ENCODE measurements at regions not wholly inside any gene's neighbourhood (a gene's known extent, or its start where the extent isn't known, plus 50 kb on each side); places are given as distances from the start of the nearest gene placed in this dataset.
"Not testable (repeated sequence)": the region's sequence is repeated elsewhere in the genome, so short reads cannot be mapped to it uniquely, and the experiment has no call there.

DNA sequence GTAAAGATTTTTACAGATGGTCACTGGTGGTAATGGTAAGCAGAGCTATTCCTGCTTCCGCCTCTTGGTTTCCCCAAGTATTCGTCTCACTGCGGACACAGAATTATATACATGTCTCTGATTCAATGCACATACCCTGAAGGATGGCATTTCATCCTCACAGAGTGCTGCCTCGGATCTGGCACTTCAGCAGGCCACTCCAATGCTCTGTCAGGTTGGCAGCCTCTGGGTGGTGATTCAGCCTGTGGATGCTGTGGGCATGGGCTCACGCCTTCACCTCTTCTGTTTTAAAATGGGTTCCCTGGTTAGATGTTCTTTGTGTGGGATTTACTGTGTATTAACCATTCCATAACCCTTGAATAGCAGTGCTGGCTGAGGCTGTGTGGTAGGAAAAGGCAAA, 182.6 kb upstream of the ZNF608 start:
- no peak for DNase-seq

- DNase-seq, result no peak
These were observed 186.6 kb upstream of the ZNF608 start for GRCh38 chr5:124932791-124933600.

DNA sequence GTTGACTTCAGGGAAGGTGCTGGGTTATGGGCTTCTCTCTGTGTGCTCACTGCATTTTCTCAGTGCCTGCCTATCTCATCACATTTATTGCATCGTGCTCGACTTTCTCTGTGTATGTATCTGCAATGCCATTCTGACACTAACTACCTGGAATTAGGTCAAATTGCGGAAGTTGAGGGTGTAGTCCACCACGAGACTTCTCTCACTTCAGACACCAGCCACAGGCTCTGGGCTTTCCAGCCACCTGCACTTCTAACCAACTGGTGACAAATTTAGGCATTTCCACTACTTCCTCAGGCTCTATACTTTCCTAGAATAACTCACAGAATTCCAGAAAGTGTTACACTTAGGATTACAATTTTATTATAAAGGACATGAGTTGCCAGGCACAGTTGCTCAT, 188.6 kb upstream of the ZNF608 start:
- no peak for DNase-seq

DNA sequence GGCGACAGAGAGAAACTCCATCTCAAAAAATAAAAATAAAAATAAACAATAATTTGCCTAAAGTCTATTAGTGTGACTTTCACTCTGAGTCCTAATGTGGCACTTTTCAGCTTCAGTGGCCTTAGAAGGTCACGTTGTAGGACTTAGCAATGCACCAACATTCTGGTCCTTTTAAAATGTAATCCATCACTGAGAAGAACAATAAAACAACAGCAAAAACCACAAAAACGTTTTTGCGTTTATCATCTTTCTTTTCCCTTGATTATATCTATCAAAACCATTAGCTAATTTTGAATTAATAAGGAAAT, 190.1 kb upstream of the ZNF608 start:
- DNase-seq, result no peak

- peak in 1 of 2 donors; percentile 19 for DNase-seq
These were observed 194.9 kb upstream of the ZNF608 start for GRCh38 chr5:124941051-124942049.

GRCh38 chr5:124948062-124948753, 201.8 kb upstream of the ZNF608 start:
- DNase-seq, result no peak

- DNase-seq, result no peak
These were observed 202.4 kb upstream of the ZNF608 start for GRCh38 chr5:124948754-124949275.

DNA sequence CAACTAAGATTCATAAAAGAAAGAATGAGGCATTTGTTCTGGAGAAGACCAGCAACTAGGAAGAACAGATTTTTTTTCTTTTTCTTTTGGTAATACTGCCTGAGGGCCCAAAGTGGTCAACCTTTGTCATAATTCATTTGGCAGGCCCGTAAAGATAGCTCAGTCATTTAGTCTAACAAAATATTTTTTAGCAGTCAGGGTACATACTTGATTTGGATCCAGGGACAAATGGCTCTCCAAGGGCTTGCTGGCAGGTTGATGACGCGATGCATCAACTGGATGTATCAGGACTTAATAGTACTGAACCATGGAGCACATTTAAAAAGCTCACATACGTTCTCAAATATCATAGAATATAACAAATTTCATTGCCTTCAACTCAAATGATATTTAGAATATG, 203.4 kb upstream of the ZNF608 start:
- no peak for DNase-seq

DNA sequence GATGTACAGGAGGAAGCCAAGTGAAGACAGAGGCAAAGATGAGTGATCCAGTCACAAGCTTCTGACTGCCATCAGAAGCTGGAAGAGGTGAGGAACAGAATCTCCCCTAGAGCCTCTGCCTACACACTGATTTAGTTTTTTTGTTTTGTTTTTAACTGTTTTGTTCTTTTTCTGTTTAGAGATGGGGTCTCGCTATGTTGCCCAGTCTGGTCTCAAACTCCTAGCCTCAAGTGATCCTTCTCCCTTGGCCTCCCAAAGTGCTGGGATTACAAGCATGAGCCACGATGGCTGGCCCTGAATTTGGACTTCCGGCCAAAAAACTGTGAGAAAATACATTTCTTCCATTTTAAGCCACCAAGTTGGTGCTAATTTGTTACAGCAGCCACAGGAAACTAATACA, 204.7 kb upstream of the ZNF608 start:
- DNase-seq, result peak in 1 of 2 donors; percentile 7

- no peak for DNase-seq
These were observed 205.2 kb upstream of the ZNF608 start for GRCh38 chr5:124951661-124952060.

DNA sequence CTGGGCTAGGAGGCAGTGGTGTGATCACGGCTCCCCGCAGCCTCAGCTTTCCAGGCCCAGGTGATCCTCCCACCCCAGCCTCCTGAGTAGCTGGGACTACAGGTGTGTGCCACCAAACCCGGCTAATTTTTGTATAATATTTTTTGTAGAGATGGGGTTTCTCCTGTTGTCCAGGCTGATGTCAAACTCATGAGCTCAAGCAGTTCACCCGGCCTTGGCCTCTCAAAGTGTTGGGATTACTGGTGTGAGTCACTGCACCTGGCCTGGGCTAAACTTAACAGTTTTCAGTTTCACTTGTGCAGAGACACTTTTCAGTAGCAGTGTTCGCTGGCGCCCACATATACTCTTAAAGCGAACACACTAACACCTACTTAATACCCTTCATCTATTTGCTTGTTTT, 205.6 kb upstream of the ZNF608 start:
- DNase-seq, result no peak

GRCh38 chr5:124952566-124952965, 206.1 kb upstream of the ZNF608 start:
- no peak for DNase-seq

- no peak for DNase-seq
These were observed 208.3 kb upstream of the ZNF608 start for GRCh38 chr5:124954784-124955183.

GRCh38 chr5:124956471-124957029, 210.1 kb upstream of the ZNF608 start:
- no peak for DNase-seq

GRCh38 chr5:124957063-124957462, 210.6 kb upstream of the ZNF608 start:
- DNase-seq, result no peak

DNA sequence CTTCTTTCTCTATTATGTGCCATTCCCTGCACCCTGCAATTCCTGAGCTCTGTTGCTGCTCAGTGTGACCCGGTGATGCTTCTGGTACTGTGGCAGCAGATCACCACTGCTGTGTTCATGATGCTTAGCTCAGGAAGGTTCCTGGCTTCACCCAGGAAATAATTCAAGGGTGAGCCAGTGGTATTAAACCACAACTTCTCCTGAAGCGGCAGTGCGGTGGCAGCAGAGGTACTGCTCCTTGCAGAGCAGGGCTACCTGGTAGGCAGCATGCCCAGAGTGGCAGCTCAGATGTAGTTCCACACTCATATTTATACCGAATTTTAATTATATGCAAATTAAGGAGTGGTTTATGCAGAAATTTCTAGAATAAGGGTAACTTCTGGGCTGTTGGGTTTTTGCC, 213.8 kb upstream of the ZNF608 start:
- no peak for DNase-seq

DNA sequence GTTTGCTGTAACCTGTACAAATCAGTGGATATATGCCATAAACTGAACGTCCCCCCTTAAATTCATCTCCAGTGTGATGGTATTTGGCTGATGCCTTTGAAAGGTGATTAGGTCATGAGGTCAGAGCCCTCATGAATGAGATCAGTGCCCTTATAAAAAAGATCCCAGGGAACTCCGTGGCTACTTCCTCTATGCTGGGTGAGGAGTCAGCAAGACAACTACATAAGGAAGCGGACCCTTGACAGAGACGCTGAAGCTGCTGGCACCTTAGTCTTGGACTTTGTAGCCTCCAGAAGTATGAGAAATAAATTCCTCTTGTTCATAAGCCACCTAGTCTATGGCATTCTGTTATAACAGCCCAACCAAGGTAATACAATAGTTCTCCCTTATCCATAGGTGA, 215.1 kb upstream of the ZNF608 start:
- peak; percentile 34 to 50 for DNase-seq

GRCh38 chr5:124962111-124962510, 215.7 kb upstream of the ZNF608 start:
- no peak for DNase-seq

- no peak for DNase-seq
These were observed 216.3 kb upstream of the ZNF608 start for GRCh38 chr5:124962735-124963134.

DNA sequence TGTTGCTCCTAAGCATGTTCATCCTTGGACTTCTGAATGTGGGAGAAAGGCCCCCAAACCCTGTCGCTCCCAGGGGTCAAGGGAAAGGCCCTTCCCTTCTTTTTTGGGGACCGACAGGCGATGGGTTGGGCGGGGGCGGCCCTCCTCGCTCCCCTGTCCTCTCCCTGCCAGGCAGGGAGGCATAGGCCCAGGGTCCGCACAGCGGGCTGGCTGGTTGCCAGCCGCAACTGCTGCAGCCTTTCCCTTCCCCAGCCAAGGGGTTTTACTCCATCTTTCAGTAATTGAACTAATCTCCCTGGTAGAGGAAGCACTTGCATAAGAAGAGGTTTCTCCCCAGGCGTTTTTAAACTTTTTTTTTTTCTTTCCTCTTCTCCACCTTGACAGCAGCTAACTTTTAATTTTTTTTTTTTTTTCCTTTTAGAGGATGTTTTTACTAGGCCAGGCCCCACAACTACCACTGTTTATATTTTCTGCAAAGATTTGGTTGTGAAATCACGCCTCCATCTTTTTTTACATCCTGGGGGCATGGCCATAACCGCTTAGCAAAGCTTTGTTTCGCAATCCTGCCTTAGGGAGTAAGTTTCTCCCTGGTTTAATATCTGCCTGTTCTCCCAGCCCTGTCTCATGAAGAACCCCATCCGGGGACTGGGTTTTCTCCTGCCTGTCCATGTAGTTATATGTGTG, 216.9 kb upstream of the ZNF608 start:
- DNase-seq, result peak; percentile 76 to 78

DNA sequence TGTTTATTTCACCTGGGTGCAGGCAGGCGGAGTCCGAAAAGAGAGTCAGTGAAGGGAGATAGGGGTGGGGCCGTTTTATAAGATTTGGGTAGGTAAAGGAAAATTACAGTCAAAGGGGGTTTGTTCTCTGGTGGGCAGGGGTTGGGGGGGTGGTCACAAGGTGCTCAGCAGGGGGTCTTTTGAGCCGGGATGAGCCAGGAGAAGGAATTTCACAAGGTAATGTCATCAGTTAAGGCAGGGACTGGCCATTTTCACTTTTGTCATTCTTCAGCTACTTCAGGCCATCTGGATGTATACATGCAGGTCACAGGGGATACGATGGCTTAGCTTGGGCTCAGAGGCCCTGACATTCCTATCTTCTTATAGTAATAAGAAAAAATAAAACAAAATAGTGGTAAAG, 220.3 kb upstream of the ZNF608 start:
- not testable (repeated sequence) for DNase-seq

- DNase-seq, result not testable (repeated sequence)
These were observed 223.9 kb upstream of the ZNF608 start for GRCh38 chr5:124970381-124970780.
